ENCODE measurements at regions not wholly inside any gene's neighbourhood (a gene's known extent, or its start where the extent isn't known, plus 50 kb on each side); places are given as distances from the start of the nearest gene placed in this dataset.

DNA sequence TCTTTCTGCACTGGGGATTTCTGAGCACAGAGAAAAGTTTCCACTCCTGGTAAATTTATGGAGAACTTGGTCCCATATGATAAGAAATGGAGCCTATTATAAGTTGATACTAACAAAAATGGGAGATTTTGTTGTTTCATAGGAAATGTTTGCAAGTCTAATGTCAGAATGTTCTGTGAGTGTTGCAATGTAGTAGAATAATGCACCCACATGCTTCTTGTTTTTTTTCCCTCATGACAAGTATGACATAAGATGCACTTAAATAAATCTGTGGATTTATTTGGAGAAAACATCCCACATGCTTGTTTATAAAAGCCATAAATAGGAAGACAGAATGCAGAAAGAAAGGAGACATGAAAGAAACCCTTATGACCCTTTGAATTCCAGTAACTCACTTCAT is 50.8 kb upstream of the KCNJ6 start:
- Histone ChIP-seq H3K27ac (ENCODE audit: low read depth, low read length, severe bottlenecking) (no peak overlapping the region), H3K4me1 (ENCODE audit: control insufficient read depth, insufficient read depth, low read length, poor library complexity, severe bottlenecking) (no peaks in the 10 kb centered on the region), H3K36me3 (ENCODE audit: control insufficient read depth, insufficient read depth, low read length) (no peaks in the 10 kb centered on the region), H3K4me3 (ENCODE audit: extremely low read depth, insufficient read depth, low read length, poor library complexity, severe bottlenecking) (no peak overlapping the region), H3K9me3 (ENCODE audit: control insufficient read depth, low read length) (no peaks in the 10 kb centered on the region)

DNA sequence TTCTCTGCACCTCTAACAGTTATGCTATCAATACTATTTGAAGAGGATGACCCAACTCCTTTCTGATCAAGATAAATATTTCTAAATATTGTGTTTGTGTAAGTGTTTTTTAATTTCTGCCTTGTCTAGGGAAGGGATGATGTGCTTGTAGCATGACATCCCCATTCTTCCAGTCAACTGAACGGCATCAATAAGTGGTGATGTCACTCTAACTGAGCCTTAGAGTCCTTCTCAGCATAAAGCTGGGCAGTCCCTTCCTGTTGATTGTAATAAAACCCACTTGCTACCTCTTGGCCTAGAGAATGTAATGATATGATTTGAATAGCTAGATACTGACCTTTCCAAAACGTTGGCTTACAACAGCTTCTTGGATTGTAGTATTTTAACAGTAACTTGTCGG is 52.5 kb upstream of the KCNJ6 start:
- Histone ChIP-seq H3K4me1 (ENCODE audit: control insufficient read depth, insufficient read depth, low read length, poor library complexity, severe bottlenecking) (no peaks in the 10 kb centered on the region), H3K27ac (ENCODE audit: low read depth, low read length, severe bottlenecking) (no peak overlapping the region), H3K4me3 (ENCODE audit: extremely low read depth, insufficient read depth, low read length, poor library complexity, severe bottlenecking) (no peak overlapping the region), H3K9me3 (ENCODE audit: control insufficient read depth, low read length) (no peaks in the 10 kb centered on the region), H3K36me3 (ENCODE audit: control insufficient read depth, insufficient read depth, low read length) (no peaks in the 10 kb centered on the region)
- WGBS, 2 experiments (ENCODE audit: insufficient coverage in 2 of 2), result 80 to 100% methylated on average over 1 of the region's 3 CpGs

- 90 to 93% methylated on average over 2 to 3 of the region's 4 CpGs for WGBS, 2 experiments (ENCODE audit: insufficient coverage in 2 of 2)
- H3K27ac ChIP-seq (ENCODE audit: low read depth, low read length, severe bottlenecking), result no peak overlapping the region
These were observed 54.3 kb upstream of the KCNJ6 start for GRCh38 chr21:37970548-37970947.

GRCh38 chr21:37971390-37971950 is 55.2 kb upstream of the KCNJ6 start:
- Histone ChIP-seq H3K9me3 (ENCODE audit: control insufficient read depth, low read length) (no peaks in the 10 kb centered on the region), H3K4me1 (ENCODE audit: control insufficient read depth, insufficient read depth, low read length, poor library complexity, severe bottlenecking) (no peaks in the 10 kb centered on the region), H3K27ac (ENCODE audit: low read depth, low read length, severe bottlenecking) (no peak overlapping the region), H3K36me3 (ENCODE audit: control insufficient read depth, insufficient read depth, low read length) (no peaks in the 10 kb centered on the region), H3K4me3 (ENCODE audit: extremely low read depth, insufficient read depth, low read length, poor library complexity, severe bottlenecking) (no peak overlapping the region)
- 85 to 88% methylated on average over 5 to 6 of the region's 6 CpGs for WGBS, 2 experiments (ENCODE audit: insufficient coverage in 2 of 2)

More at GRCh38 chr21:37970548-37970947, 54.3 kb upstream of the KCNJ6 start:
- no peaks in the 10 kb centered on the region for H3K4me1 ChIP-seq (ENCODE audit: control insufficient read depth, insufficient read depth, low read length, poor library complexity, severe bottlenecking)
- no peak overlapping the region for H3K4me3 ChIP-seq (ENCODE audit: extremely low read depth, insufficient read depth, low read length, poor library complexity, severe bottlenecking)
- H3K9me3 ChIP-seq (ENCODE audit: control insufficient read depth, low read length), result no peaks in the 10 kb centered on the region
- no peaks in the 10 kb centered on the region for H3K36me3 ChIP-seq (ENCODE audit: control insufficient read depth, insufficient read depth, low read length)

- H3K9me3 ChIP-seq (ENCODE audit: control insufficient read depth, low read length), result no peaks in the 10 kb centered on the region
- H3K36me3 ChIP-seq (ENCODE audit: control insufficient read depth, insufficient read depth, low read length), result no peaks in the 10 kb centered on the region
- H3K4me3 ChIP-seq (ENCODE audit: extremely low read depth, insufficient read depth, low read length, poor library complexity, severe bottlenecking), result no peak overlapping the region
- H3K4me1 ChIP-seq (ENCODE audit: control insufficient read depth, insufficient read depth, low read length, poor library complexity, severe bottlenecking), result no peaks in the 10 kb centered on the region
- H3K27ac ChIP-seq (ENCODE audit: low read depth, low read length, severe bottlenecking), result no peak overlapping the region
- 64 to 78% methylated on average over 3 of the region's 6 CpGs for WGBS, 2 experiments (ENCODE audit: insufficient coverage in 2 of 2)
These were observed 57.8 kb upstream of the KCNJ6 start for GRCh38 chr21:37974081-37974480.

GRCh38 chr21:37982496-37983318 is 66.5 kb upstream of the KCNJ6 start:
- no peak overlapping the region for H3K27ac ChIP-seq (ENCODE audit: low read depth, low read length, severe bottlenecking)
- H3K4me1 ChIP-seq (ENCODE audit: control insufficient read depth, insufficient read depth, low read length, poor library complexity, severe bottlenecking), result no peaks in the 10 kb centered on the region
- H3K4me3 ChIP-seq (ENCODE audit: extremely low read depth, insufficient read depth, low read length, poor library complexity, severe bottlenecking), result no peak overlapping the region
- WGBS, 2 experiments (ENCODE audit: insufficient coverage in 2 of 2), result 90 to 100% methylated on average over 1 of the region's 2 CpGs
- no peaks in the 10 kb centered on the region for H3K36me3 ChIP-seq (ENCODE audit: control insufficient read depth, insufficient read depth, low read length)
- no peaks in the 10 kb centered on the region for H3K9me3 ChIP-seq (ENCODE audit: control insufficient read depth, low read length)

GRCh38 chr21:37983336-37984095 is 67.3 kb upstream of the KCNJ6 start:
- no peaks in the 10 kb centered on the region for H3K36me3 ChIP-seq (ENCODE audit: control insufficient read depth, insufficient read depth, low read length)
- H3K4me3 ChIP-seq (ENCODE audit: extremely low read depth, insufficient read depth, low read length, poor library complexity, severe bottlenecking), result no peak overlapping the region
- peak overlapping the region; percentile 45 for H3K27ac ChIP-seq (ENCODE audit: low read depth, low read length, severe bottlenecking)
- 75 to 88% methylated on average over 3 to 5 of the region's 5 CpGs for WGBS, 2 experiments (ENCODE audit: insufficient coverage in 2 of 2)
- H3K9me3 ChIP-seq (ENCODE audit: control insufficient read depth, low read length), result no peaks in the 10 kb centered on the region
- no peaks in the 10 kb centered on the region for H3K4me1 ChIP-seq (ENCODE audit: control insufficient read depth, insufficient read depth, low read length, poor library complexity, severe bottlenecking)

DNA sequence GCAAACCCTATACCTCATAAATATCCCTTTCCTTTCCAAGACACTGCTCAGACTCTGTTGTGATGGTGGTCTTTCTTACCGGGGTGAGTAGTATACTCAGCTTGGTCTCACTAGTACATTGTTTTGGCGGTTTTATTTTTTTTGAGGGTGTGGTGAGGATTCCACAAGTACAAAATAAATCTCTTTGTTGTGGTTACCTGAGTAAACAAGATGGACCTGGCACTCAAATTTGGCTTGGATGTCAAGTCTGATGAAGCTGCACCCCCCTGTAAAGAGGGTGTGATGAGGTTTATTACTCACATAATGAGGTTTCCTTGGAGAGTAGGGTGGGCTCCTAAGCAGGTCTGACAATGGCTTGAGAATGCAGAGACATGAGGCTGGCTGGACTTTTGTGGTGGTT is 68.2 kb upstream of the KCNJ6 start:
- Histone ChIP-seq H3K36me3 (ENCODE audit: control insufficient read depth, insufficient read depth, low read length) (no peaks in the 10 kb centered on the region), H3K4me3 (ENCODE audit: extremely low read depth, insufficient read depth, low read length, poor library complexity, severe bottlenecking) (no peak overlapping the region), H3K9me3 (ENCODE audit: control insufficient read depth, low read length) (no peaks in the 10 kb centered on the region), H3K27ac (ENCODE audit: low read depth, low read length, severe bottlenecking) (no peak overlapping the region), H3K4me1 (ENCODE audit: control insufficient read depth, insufficient read depth, low read length, poor library complexity, severe bottlenecking) (no peaks in the 10 kb centered on the region)
- WGBS, 2 experiments (ENCODE audit: insufficient coverage in 2 of 2), result no CpG with 5 or more reads among the region's 2 CpGs

DNA sequence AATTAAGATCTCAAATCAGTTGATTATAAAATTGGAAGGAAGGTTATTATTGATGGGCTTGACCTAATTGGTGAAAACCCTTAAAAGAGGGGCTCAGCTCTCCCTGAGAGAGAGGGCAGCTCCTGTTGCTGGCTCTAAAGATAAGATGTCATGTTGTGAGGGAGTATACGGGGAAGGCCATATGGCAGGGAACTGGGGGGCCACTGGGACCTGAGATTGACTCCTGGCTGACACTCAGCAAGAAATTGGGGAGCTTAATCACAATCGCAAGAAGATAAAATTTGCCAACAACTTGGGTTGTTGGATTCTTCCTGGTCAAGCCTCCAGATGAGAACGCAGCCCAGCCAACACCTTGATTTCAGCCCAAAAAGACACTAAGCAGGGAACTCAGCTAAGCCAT is 69.7 kb upstream of the KCNJ6 start:
- H3K9me3 ChIP-seq (ENCODE audit: control insufficient read depth, low read length), result no peaks in the 10 kb centered on the region
- no peak overlapping the region for H3K27ac ChIP-seq (ENCODE audit: low read depth, low read length, severe bottlenecking)
- H3K4me3 ChIP-seq (ENCODE audit: extremely low read depth, insufficient read depth, low read length, poor library complexity, severe bottlenecking), result no peak overlapping the region
- 95 to 97% methylated on average over 3 of the region's 3 CpGs for WGBS, 2 experiments (ENCODE audit: insufficient coverage in 2 of 2)
- H3K4me1 ChIP-seq (ENCODE audit: control insufficient read depth, insufficient read depth, low read length, poor library complexity, severe bottlenecking), result no peaks in the 10 kb centered on the region
- H3K36me3 ChIP-seq (ENCODE audit: control insufficient read depth, insufficient read depth, low read length), result no peaks in the 10 kb centered on the region

DNA sequence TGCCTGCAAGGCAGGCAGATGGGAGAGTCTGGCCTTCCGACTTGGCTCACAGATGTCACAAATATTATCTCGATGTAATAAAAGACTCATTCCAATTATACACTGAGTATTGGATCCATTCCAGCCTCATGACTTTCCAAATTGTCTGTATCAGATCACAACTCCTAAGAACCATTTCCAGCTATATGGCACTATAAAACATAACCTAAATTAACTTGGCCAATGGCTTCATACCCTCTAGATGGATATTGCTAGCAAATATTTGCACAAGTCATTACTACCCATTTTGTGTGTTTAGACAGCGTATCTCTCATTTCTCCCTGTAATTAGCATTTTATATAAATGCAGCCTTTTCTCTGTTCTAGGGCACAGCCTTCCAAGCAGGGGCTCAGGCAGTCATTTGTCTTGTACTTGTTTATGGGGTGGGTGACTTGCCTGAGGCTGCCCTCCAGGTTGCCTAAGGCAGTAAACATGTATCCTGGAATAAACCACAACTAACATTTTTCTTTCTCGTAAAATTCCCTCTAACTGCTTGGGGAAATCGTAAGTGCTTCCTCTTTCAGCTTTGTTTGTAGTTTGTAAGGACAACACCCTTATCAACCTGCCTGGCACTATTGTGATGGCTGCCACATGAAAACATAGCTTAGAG is 70.6 kb upstream of the KCNJ6 start:
- WGBS, 2 experiments (ENCODE audit: insufficient coverage in 2 of 2), result 100% methylated on average over 3 of the region's 5 CpGs
- Histone ChIP-seq H3K27ac (ENCODE audit: low read depth, low read length, severe bottlenecking) (no peak overlapping the region), H3K4me3 (ENCODE audit: extremely low read depth, insufficient read depth, low read length, poor library complexity, severe bottlenecking) (no peak overlapping the region), H3K4me1 (ENCODE audit: control insufficient read depth, insufficient read depth, low read length, poor library complexity, severe bottlenecking) (no peaks in the 10 kb centered on the region), H3K36me3 (ENCODE audit: control insufficient read depth, insufficient read depth, low read length) (no peaks in the 10 kb centered on the region), H3K9me3 (ENCODE audit: control insufficient read depth, low read length) (no peaks in the 10 kb centered on the region)
